Hepatocyte (in vitro differentiated cells): ENCODE measurements at regions not wholly inside any gene's neighbourhood (a gene's known extent, or its start where the extent isn't known, plus 50 kb on each side); places are given as distances from the start of the nearest gene placed in this dataset.

ENCODE experiments used
- CTCF ChIP-seq: fragments of 200-600 bp; sonication (generic); IDR thresholded peaks from 2 replicates; pipeline ENCODE4 v1.5.1; 2016; ENCODE audit warnings: antibody characterized with exemption, mild to moderate bottlenecking; ENCODE audit not compliant: poor library complexity
- EZH2 ChIP-seq: fragments of 200-600 bp; sonication (generic); IDR thresholded peaks from 2 replicates; pipeline ENCODE4 v1.6.1; 2016; ENCODE audit warnings: antibody characterized with exemption, mild to moderate bottlenecking, borderline replicate concordance
- EZH2phosphoT487 ChIP-seq: fragments of 200-600 bp; sonication (generic); IDR thresholded peaks from one replicate; pipeline ENCODE4 v1.6.1; 2018; ENCODE audit warnings: antibody characterized with exemption, mild to moderate bottlenecking, low read depth, moderate library complexity; ENCODE audit not compliant: unreplicated experiment, severe bottlenecking

DNA sequence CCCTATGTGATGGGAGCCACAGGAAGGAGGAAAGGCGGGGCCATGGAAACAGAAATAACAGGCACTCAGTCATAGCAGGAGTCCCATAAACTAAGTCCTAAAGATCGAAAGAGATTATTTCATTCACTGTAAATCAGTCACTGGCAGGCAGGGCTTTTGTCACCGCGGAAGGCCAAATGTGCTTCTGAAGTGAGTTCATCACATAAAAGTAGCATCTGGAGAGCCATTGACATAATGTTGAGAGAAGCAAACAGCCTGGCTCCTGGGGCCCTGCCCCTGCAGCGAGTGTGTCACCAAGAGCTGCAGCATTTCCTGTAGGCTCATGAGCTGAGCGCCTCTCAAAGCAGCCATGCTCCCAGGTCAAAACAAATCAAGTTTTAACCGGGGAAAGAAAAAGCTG is 476.2 kb downstream of the HAPSTR1 start:
- no peak for TF ChIP-seq CTCF
- TF ChIP-seq EZH2phosphoT487 = no peak
- no peak for TF ChIP-seq EZH2
